ENCODE measurements at regions not wholly inside any gene's neighbourhood (a gene's known extent, or its start where the extent isn't known, plus 50 kb on each side); places are given as distances from the start of the nearest gene placed in this dataset.

DNA sequence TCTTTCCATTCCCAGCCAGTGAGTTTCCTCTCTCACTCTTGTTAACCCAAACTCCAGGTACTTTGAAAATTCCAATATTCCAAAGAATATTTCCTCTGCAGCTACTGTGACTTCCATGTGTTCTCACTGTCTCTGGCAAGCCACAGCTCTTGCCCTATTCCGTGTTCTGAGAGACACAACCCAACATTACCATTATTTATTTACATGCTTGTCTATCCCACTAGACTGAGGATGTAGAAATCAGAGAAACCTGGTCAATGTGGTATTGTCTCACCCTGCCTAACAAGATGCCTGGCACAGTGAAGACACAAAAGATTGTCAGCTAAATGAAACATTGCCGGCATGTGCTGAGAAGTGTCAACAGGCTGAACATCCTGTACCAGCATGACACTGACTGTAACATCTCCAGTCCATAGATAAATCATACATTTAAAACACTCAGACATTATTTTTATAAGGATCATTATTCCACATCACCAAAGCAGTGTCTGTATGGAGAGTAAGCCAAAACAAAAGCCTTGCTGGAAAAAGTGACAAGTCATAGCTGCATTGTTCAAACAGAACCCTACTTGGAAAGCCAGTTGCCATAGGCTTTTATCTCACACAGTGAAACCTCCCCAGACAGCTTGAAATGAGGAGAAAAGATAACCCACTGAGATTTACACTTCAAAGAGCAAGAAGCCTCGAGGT lies 72.3 kb downstream of the SIPA1L2 start:
- H3K36me3 ChIP-seq (replicated peaks in 1 of 2; ENCODE audit: control insufficient read depth in 1 of 2, insufficient read depth in 2 of 2, low read length in 1 of 2): no peaks in the 10 kb centered on the region
- H2AFZ ChIP-seq (ENCODE audit: low read depth): no peak overlapping the region
- 41% methylated on average over 3 of the region's 3 CpGs for WGBS (ENCODE audit: low lambda C conversion rate)
- H3K9me3 ChIP-seq: no peaks in the 10 kb centered on the region
- no peak overlapping the region for H3K4me2 ChIP-seq
- no peaks in the 10 kb centered on the region for H3K79me2 ChIP-seq (ENCODE audit: insufficient read depth)
- no peak overlapping the region for H3K9ac ChIP-seq
- no peak for TF ChIP-seq FOXM1 (IDR thresholded peaks at IDR 0.05; ENCODE audit: low read depth)
- no peak for TF ChIP-seq MXI1 (IDR thresholded peaks at IDR 0.05; ENCODE audit: low read depth, low read length)
- TF ChIP-seq, protein P1, sequence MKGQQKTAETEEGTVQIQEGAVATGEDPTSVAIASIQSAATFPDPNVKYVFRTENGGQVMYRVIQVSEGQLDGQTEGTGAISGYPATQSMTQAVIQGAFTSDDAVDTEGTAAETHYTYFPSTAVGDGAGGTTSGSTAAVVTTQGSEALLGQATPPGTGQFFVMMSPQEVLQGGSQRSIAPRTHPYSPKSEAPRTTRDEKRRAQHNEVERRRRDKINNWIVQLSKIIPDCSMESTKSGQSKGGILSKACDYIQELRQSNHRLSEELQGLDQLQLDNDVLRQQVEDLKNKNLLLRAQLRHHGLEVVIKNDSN (IDR thresholded peaks at IDR 0.05; ENCODE audit: borderline replicate concordance, low read depth): no peak
- no peak for TF ChIP-seq CHD2 (IDR thresholded peaks at IDR 0.05; ENCODE audit: low read length, partially characterized antibody)
- TF ChIP-seq, protein P2, sequence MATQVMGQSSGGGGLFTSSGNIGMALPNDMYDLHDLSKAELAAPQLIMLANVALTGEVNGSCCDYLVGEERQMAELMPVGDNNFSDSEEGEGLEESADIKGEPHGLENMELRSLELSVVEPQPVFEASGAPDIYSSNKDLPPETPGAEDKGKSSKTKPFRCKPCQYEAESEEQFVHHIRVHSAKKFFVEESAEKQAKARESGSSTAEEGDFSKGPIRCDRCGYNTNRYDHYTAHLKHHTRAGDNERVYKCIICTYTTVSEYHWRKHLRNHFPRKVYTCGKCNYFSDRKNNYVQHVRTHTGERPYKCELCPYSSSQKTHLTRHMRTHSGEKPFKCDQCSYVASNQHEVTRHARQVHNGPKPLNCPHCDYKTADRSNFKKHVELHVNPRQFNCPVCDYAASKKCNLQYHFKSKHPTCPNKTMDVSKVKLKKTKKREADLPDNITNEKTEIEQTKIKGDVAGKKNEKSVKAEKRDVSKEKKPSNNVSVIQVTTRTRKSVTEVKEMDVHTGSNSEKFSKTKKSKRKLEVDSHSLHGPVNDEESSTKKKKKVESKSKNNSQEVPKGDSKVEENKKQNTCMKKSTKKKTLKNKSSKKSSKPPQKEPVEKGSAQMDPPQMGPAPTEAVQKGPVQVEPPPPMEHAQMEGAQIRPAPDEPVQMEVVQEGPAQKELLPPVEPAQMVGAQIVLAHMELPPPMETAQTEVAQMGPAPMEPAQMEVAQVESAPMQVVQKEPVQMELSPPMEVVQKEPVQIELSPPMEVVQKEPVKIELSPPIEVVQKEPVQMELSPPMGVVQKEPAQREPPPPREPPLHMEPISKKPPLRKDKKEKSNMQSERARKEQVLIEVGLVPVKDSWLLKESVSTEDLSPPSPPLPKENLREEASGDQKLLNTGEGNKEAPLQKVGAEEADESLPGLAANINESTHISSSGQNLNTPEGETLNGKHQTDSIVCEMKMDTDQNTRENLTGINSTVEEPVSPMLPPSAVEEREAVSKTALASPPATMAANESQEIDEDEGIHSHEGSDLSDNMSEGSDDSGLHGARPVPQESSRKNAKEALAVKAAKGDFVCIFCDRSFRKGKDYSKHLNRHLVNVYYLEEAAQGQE (IDR thresholded peaks at IDR 0.05; ENCODE audit: low read depth, low read length): no peak
- no peak for TF ChIP-seq EP300 (IDR thresholded peaks at IDR 0.05; ENCODE audit: borderline replicate concordance in 1 of 2, low read depth in 1 of 2, low read length in 1 of 2)
- TF ChIP-seq RAD21 (IDR thresholded peaks at IDR 0.05; ENCODE audit: low read length): no peak
- no peak for TF ChIP-seq RXRA (IDR thresholded peaks at IDR 0.05; ENCODE audit: borderline replicate concordance, low read depth)
- H3K27me3 ChIP-seq (ENCODE audit: insufficient read depth): no peaks in the 10 kb centered on the region
- peaks cover 0 to 51% of the 10 kb centered on the region in 2 experiments; a peak in 3 of 4 replicates for H3K4me1 ChIP-seq (ENCODE audit: control insufficient read depth in 1 of 2, insufficient read depth in 2 of 2, low read depth in 1 of 2, low read length in 1 of 2)
- DNase-seq: no peak
- H3F3A ChIP-seq (replicated peaks; ENCODE audit: insufficient read depth): no peaks in the 10 kb centered on the region
- CTCF ChIA-PET: no interaction called here
- H3K9me2 ChIP-seq: no peaks in the 10 kb centered on the region
- no peak overlapping the region for H3K27ac ChIP-seq (ENCODE audit: low read depth in 2 of 2, low read length in 1 of 2)
- H4K20me1 ChIP-seq (ENCODE audit: insufficient read depth): no peaks in the 10 kb centered on the region
- POLR2A ChIA-PET: no interaction called here
- no peak overlapping the region for H3K4me3 ChIP-seq (ENCODE audit: low read depth in 2 of 2, low read length in 1 of 2)

DNA sequence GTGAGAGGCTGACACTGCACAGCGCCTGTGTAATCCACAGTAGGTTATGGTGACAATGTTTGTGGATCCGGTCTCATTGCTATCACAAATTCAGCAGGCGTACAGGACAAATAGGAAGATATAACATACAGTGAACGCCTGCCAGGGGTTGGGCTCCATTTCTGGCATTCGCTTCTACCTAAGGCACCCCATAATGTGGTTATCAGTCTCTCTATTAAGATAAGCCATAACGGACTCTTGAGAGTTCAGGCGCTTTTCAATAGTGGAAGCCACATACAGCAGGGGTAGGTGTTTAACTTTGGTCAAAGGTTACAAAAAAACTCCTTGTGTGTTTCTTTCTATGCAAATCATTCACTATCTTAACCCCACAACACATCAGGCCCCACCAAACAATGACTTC lies 72.8 kb downstream of the SIPA1L2 start:
- H3K9me2 ChIP-seq: no peaks in the 10 kb centered on the region
- no peak overlapping the region for H3K4me2 ChIP-seq
- H3F3A ChIP-seq (replicated peaks; ENCODE audit: insufficient read depth): no peaks in the 10 kb centered on the region
- no peak overlapping the region for H3K27ac ChIP-seq (ENCODE audit: low read depth in 2 of 2, low read length in 1 of 2)
- no peaks in the 10 kb centered on the region for H3K27me3 ChIP-seq (ENCODE audit: insufficient read depth)
- DNase-seq: no peak
- no peaks in the 10 kb centered on the region for H3K79me2 ChIP-seq (ENCODE audit: insufficient read depth)
- H3K4me3 ChIP-seq (ENCODE audit: low read depth in 2 of 2, low read length in 1 of 2): no peak overlapping the region
- no peak overlapping the region for H2AFZ ChIP-seq (ENCODE audit: low read depth)
- H3K9me3 ChIP-seq: no peaks in the 10 kb centered on the region
- H4K20me1 ChIP-seq (ENCODE audit: insufficient read depth): no peaks in the 10 kb centered on the region
- 65% methylated on average over 7 of the region's 7 CpGs for WGBS (ENCODE audit: low lambda C conversion rate)
- H3K4me1 ChIP-seq (ENCODE audit: control insufficient read depth in 1 of 2, insufficient read depth in 2 of 2, low read depth in 1 of 2, low read length in 1 of 2): peaks cover 0 to 46% of the 10 kb centered on the region in 2 experiments; a peak in 3 of 4 replicates
- no peak for TF ChIP-seq TEAD4 (IDR thresholded peaks at IDR 0.05; ENCODE audit: borderline replicate concordance, insufficient read depth)
- TF ChIP-seq CHD2 (IDR thresholded peaks at IDR 0.05; ENCODE audit: low read length, partially characterized antibody): no peak
- no peak for TF ChIP-seq RCOR1 (IDR thresholded peaks at IDR 0.05; ENCODE audit: low read length)
- TF ChIP-seq, protein P3, sequence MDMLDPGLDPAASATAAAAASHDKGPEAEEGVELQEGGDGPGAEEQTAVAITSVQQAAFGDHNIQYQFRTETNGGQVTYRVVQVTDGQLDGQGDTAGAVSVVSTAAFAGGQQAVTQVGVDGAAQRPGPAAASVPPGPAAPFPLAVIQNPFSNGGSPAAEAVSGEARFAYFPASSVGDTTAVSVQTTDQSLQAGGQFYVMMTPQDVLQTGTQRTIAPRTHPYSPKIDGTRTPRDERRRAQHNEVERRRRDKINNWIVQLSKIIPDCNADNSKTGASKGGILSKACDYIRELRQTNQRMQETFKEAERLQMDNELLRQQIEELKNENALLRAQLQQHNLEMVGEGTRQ (IDR thresholded peaks at IDR 0.05; ENCODE audit: borderline replicate concordance, low read depth, low read length): no peak
- no peak for TF ChIP-seq RFX5 (IDR thresholded peaks at IDR 0.05; ENCODE audit: low read length)
- TF ChIP-seq ELF1 (IDR thresholded peaks at IDR 0.05): no peak
- no peak overlapping the region for H3K9ac ChIP-seq
- H3K36me3 ChIP-seq (replicated peaks in 1 of 2; ENCODE audit: control insufficient read depth in 1 of 2, insufficient read depth in 2 of 2, low read length in 1 of 2): no peaks in the 10 kb centered on the region
- POLR2A ChIA-PET: no interaction called here
- CTCF ChIA-PET: interaction anchor here (0.8 kb wide), 1 partner anchor 9 kb away, joined by 3 read pairs; no protein-coding TSS in a partner anchor

All from SK-N-SH (cell line).